AG04449 (cell line): ENCODE measurements at regions not wholly inside any gene's neighbourhood (a gene's known extent, or its start where the extent isn't known, plus 50 kb on each side); places are given as distances from the start of the nearest gene placed in this dataset.

Source experiments
- CTCF ChIA-PET: fragments of 350-600 bp; formaldehyde crosslinking; extraction: SDS; loops from one replicate; lab custom pipeline; 2021; ENCODE audit warnings: antibody characterized with exemption; lab: Yijun Ruan, JAX
- POLR2A ChIA-PET: fragments of 400-600, 350-600 bp; formaldehyde crosslinking; extraction: SDS; loops from one replicate; lab custom pipeline; 2020; ENCODE audit warnings: antibody characterized with exemption, inconsistent platforms; lab: Yijun Ruan, JAX
- DNase-seq: peaks from one replicate; pipeline ENCODE4 v3.0.0-alpha.2; 2010; ENCODE audit warnings: low read depth, low spot score
- H3K4me3 ChIP-seq: 2 replicates; pipeline ENCODE4 v1.5.1; 2011; ENCODE audit warnings: low read depth, mild to moderate bottlenecking, control low read depth, low read length
- TF ChIP-seq, protein P1 (sequence below): IDR thresholded peaks from one replicate; pipeline ENCODE4 v1.5.1; 2011; ENCODE audit warnings: mild to moderate bottlenecking, moderate library complexity, low read length, control low read depth, inconsistent platforms; ENCODE audit not compliant: insufficient read depth; ENCODE audit errors: missing control alignments

DNA sequence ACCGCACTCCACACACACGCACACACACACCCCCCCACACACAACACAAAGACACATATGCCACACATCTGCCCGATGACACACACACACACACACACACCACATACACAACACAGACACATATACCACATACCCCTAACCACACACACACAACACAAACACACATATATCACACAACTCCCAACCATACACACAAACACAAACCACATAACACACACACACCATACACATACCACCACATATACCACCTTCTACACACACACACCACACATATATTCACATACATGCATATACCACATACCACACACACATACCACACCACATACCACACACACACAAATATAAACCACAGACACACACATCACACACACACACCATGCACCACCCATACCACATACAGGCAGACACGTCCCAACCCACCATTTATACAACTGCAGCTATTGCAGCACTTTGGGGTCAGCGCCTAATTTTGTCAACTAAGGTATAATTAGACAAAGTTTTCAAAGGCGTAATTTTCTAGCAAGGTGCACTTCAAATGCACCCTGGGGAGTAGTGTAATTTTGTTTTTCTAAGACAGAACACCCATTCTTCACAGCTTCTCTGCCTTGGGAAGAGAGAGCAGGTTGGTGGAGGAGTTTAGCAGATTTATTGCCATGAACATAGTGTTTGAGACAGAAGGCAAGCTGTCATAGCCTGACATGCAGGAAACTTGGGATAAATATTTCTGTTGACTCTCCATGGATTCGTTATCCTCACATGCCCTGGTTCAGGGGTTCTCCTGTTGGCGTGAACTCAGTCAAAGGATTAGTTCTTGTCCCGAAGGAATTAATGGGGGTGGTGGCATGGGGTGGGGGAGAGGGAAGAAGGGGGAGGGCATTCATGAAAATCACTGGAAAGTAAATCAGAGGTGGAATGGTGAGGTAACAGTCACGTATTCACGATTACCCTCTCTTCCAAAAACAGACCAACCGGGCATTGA lies 416.1 kb downstream of the LPIN1 start:
- no peak for DNase-seq
- ChIA-PET POLR2A (no interaction called here), CTCF (no interaction called here)
- no peak overlapping the region for H3K4me3 ChIP-seq
- TF ChIP-seq, protein P1, sequence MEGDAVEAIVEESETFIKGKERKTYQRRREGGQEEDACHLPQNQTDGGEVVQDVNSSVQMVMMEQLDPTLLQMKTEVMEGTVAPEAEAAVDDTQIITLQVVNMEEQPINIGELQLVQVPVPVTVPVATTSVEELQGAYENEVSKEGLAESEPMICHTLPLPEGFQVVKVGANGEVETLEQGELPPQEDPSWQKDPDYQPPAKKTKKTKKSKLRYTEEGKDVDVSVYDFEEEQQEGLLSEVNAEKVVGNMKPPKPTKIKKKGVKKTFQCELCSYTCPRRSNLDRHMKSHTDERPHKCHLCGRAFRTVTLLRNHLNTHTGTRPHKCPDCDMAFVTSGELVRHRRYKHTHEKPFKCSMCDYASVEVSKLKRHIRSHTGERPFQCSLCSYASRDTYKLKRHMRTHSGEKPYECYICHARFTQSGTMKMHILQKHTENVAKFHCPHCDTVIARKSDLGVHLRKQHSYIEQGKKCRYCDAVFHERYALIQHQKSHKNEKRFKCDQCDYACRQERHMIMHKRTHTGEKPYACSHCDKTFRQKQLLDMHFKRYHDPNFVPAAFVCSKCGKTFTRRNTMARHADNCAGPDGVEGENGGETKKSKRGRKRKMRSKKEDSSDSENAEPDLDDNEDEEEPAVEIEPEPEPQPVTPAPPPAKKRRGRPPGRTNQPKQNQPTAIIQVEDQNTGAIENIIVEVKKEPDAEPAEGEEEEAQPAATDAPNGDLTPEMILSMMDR: no peak

DNA sequence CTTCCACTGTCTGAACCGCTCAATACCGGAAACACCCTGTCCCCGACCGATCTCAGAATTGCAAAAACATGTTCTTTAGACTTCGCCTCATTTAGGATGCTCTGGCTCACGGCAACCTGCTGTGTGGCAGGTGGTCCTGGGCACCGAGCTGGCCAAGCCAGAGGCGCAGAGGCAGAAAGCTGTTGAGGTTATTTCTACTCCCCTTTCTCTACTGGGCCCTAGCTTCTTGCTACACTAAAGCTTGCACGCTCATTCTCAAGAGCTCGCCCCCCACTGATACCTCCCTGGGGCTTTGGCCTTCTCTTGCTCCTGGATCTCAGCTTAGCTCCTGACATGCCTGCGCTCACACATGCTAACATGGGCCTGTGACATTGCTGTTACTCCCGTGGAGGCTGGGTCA lies 417.4 kb downstream of the LPIN1 start:
- CTCF ChIA-PET: no interaction called here
- POLR2A ChIA-PET: no interaction called here
- H3K4me3 ChIP-seq: no peak overlapping the region
- no peak for DNase-seq
- TF ChIP-seq, protein P1: no peak

- TF ChIP-seq, protein P1: no peak
- ChIA-PET POLR2A (no interaction called here), CTCF (no interaction called here)
- DNase-seq: no peak
- no peak overlapping the region for H3K4me3 ChIP-seq
Measured at GRCh38 chr2:12164689-12165088, 418.3 kb downstream of the LPIN1 start.

GRCh38 chr2:12167525-12168317 lies 421.3 kb downstream of the LPIN1 start:
- ChIA-PET POLR2A (no interaction called here), CTCF (interaction anchor here (1.2 to 1.6 kb wide), 2 partner anchors 66 to 839 kb away, joined by 3 to 4 read pairs; no protein-coding TSS in a partner anchor)
- no peak overlapping the region for H3K4me3 ChIP-seq
- no peak for DNase-seq
- TF ChIP-seq, protein P1: no peak

DNA sequence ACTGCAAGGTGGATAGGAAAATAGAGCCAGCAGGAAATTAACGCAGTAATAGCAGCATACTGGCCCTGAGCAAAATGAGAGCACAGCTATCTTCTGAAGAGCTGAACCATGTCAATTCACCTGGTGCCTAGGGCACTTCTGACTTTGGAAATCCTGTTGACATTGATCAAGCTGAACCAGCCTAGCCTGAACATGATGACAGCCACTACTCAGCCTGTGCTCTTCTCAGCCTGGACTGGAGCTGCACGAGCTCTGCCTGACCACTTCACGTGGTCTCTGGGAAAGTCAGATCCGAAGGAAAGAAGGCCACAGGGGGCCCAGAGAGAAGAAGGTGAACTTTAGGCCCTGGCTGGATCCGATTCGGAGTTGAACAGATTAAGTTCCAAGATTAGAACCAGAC lies 421.9 kb downstream of the LPIN1 start:
- CTCF ChIA-PET: interaction anchor here (1.2 to 1.8 kb wide), 5 partner anchors 8 to 839 kb away, joined by 3 to 7 read pairs (median 4); no protein-coding TSS in a partner anchor
- DNase-seq: no peak
- POLR2A ChIA-PET: no interaction called here
- H3K4me3 ChIP-seq: no peak overlapping the region
- TF ChIP-seq, protein P1: no peak
